K562 (cell line): ENCODE measurements at regions not wholly inside any gene's neighbourhood (a gene's known extent, or its start where the extent isn't known, plus 50 kb on each side); places are given as distances from the start of the nearest gene placed in this dataset.

ENCODE experiments used
- ATF7 ChIP-seq: fragments of 450-650 bp; IDR thresholded peaks from 2 replicates; pipeline ENCODE4 v1.7.1; 2014; ENCODE audit warnings: mild to moderate bottlenecking, moderate library complexity
- DNMT1 ChIP-seq: fragments of 450-650 bp; IDR thresholded peaks from 2 replicates; pipeline ENCODE4 v1.6.1; 2016; ENCODE audit warnings: antibody characterized with exemption, mild to moderate bottlenecking
- GTF2E2 ChIP-seq: fragments of 200-800 bp; sonication (Bioruptor generic); IDR thresholded peaks from 2 replicates; pipeline ENCODE4 v1.6.1; 2016; ENCODE audit warnings: missing genetic modification characterization, missing compliant biosample characterization
- JUND ChIP-seq, 2 experiments: IDR thresholded peaks; 2 replicates in 1 of 2; 3 replicates in 1 of 2; pipeline ENCODE4 v1.6.1; 2011; ENCODE audit warnings: borderline replicate concordance in 2 of 2, low read depth in 2 of 2, low read length in 2 of 2, improper control_type of control experiment in 1 of 2, missing biosample characterization in 1 of 2, missing genetic modification characterization in 1 of 2, missing genetic modification reagents in 1 of 2
- KHSRP ChIP-seq: fragments of 450-650 bp; IDR thresholded peaks from 2 replicates; pipeline ENCODE4 v1.6.1; 2017
- MECOM ChIP-seq: fragments of 250-450 bp; sonication (Bioruptor Pico); IDR thresholded peaks from 2 replicates; pipeline ENCODE4 v1.8.0; 2022; ENCODE audit warnings: inconsistent platforms
- MEF2A ChIP-seq: IDR thresholded peaks from 2 replicates; pipeline ENCODE4 v1.6.1; 2011; ENCODE audit warnings: low read depth, mild to moderate bottlenecking, low read length, moderate library complexity; ENCODE audit not compliant: control insufficient read depth
- NFE2 ChIP-seq: IDR thresholded peaks from 2 replicates; pipeline ENCODE4 v1.6.1; 2014; ENCODE audit warnings: antibody characterized with exemption, low read depth
- PCBP1 ChIP-seq: fragments of 200-400 bp; formaldehyde crosslinking; IDR thresholded peaks from 2 replicates; pipeline ENCODE4 v1.6.1; 2018; ENCODE audit warnings: mild to moderate bottlenecking, low read depth, low read length; ENCODE audit not compliant: poor library complexity, severe bottlenecking
- PREB ChIP-seq: sonication (generic); formaldehyde crosslinking; IDR thresholded peaks from 2 replicates; pipeline ENCODE4 v1.8.1; 2023; ENCODE audit warnings: mild to moderate bottlenecking, missing genetic modification reagents
- SMAD1 ChIP-seq: fragments of 150-350 bp; IDR thresholded peaks from 2 replicates; pipeline ENCODE4 v1.6.1; 2014; ENCODE audit warnings: low read length, low read depth; ENCODE audit not compliant: partially characterized antibody
- STAT5A ChIP-seq: IDR thresholded peaks from 2 replicates; pipeline ENCODE4 v1.6.1; 2012; ENCODE audit warnings: low read length, inconsistent platforms, borderline replicate concordance
- ZNF436 ChIP-seq: fragments of 250-450, 450-650 bp; sonication (Bioruptor Pico); formaldehyde crosslinking; IDR thresholded peaks from 2 replicates; pipeline ENCODE4 v1.7.0; 2020; ENCODE audit warnings: mild to moderate bottlenecking
- ZNF780A ChIP-seq: fragments of 250-450 bp; sonication (Bioruptor Pico); IDR thresholded peaks from 2 replicates; pipeline ENCODE4 v1.5.0; 2021; ENCODE audit warnings: mild to moderate bottlenecking
- TF ChIP-seq, protein P1 (sequence below): fragments of 250-450 bp; sonication (Bioruptor Pico); IDR thresholded peaks from 2 replicates; pipeline ENCODE4 v1.6.1; 2021; ENCODE audit warnings: mild to moderate bottlenecking
- TF ChIP-seq, protein P2 (sequence below), 2 experiments: fragments of 450-650 bp; IDR thresholded peaks; 2 replicates each; pipeline ENCODE4 v1.6.1; 2018; ENCODE audit warnings: mild to moderate bottlenecking in 2 of 2, low read depth in 1 of 2; ENCODE audit not compliant: partially characterized antibody in 2 of 2

DNA sequence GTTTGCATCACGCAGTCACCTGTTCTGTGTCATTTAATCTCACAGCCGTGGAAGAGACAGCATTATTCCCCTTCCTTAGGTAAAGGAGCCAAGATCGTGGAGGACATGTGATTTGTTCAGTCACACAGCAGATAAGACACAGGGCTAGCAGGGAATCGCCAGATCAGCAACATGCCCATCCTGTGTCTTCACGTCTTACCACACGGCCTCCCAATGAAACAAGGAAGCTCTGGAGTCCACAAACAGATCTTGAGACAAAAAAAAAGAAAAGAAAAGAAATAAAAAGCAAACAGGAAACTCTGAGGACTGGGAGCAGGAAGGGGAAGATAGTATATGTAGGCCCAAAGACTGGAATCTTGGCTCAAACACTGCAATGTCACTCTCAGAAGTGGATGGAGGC is 155.3 kb downstream of the ADSS2 start (continued):
- no peak for TF ChIP-seq GTF2E2 (tag)
- TF ChIP-seq ZNF780A (CRISPR knock-in tag): no peak
- TF ChIP-seq SMAD1: no peak
- no peak for TF ChIP-seq DNMT1
- TF ChIP-seq STAT5A: no peak
- TF ChIP-seq MEF2A: no peak
- TF ChIP-seq NFE2: no peak
- TF ChIP-seq MECOM: peak; percentile 77
- TF ChIP-seq, protein P1, sequence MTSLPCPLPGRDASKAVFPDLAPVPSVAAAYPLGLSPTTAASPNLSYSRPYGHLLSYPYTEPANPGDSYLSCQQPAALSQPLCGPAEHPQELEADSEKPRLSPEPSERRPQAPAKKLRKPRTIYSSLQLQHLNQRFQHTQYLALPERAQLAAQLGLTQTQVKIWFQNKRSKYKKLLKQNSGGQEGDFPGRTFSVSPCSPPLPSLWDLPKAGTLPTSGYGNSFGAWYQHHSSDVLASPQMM: no peak
- TF ChIP-seq, protein P2, sequence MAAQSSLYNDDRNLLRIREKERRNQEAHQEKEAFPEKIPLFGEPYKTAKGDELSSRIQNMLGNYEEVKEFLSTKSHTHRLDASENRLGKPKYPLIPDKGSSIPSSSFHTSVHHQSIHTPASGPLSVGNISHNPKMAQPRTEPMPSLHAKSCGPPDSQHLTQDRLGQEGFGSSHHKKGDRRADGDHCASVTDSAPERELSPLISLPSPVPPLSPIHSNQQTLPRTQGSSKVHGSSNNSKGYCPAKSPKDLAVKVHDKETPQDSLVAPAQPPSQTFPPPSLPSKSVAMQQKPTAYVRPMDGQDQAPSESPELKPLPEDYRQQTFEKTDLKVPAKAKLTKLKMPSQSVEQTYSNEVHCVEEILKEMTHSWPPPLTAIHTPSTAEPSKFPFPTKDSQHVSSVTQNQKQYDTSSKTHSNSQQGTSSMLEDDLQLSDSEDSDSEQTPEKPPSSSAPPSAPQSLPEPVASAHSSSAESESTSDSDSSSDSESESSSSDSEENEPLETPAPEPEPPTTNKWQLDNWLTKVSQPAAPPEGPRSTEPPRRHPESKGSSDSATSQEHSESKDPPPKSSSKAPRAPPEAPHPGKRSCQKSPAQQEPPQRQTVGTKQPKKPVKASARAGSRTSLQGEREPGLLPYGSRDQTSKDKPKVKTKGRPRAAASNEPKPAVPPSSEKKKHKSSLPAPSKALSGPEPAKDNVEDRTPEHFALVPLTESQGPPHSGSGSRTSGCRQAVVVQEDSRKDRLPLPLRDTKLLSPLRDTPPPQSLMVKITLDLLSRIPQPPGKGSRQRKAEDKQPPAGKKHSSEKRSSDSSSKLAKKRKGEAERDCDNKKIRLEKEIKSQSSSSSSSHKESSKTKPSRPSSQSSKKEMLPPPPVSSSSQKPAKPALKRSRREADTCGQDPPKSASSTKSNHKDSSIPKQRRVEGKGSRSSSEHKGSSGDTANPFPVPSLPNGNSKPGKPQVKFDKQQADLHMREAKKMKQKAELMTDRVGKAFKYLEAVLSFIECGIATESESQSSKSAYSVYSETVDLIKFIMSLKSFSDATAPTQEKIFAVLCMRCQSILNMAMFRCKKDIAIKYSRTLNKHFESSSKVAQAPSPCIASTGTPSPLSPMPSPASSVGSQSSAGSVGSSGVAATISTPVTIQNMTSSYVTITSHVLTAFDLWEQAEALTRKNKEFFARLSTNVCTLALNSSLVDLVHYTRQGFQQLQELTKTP (IDR thresholded peaks at IDR 0.05; ENCODE audit: low read depth in 1 of 2, partially characterized antibody in 2 of 2): no peak
- TF ChIP-seq PREB (CRISPR knock-in tag): no peak
- TF ChIP-seq ATF7: no peak
- TF ChIP-seq PCBP1: no peak
- no peak for TF ChIP-seq KHSRP
- TF ChIP-seq JUND (IDR thresholded peaks at IDR 0.05; ENCODE audit: borderline replicate concordance, low read depth, low read length): no peak
- peak; percentile 66; the same call in 2 of the 3 replicates for TF ChIP-seq JUND (tag; IDR thresholded peaks at IDR 0.05; ENCODE audit: borderline replicate concordance, low read depth, low read length)
- TF ChIP-seq ZNF436: no peak
